HG02938 (cell line): ENCODE measurements at regions not wholly inside any gene's neighbourhood (a gene's known extent, or its start where the extent isn't known, plus 50 kb on each side); places are given as distances from the start of the nearest gene placed in this dataset.

Experiments
- ATAC-seq: cut with Tn5 transposase; IDR thresholded peaks from one replicate; pipeline ENCODE4 v1.9.1; 2021; ENCODE audit warnings: mild to moderate bottlenecking, moderate library complexity; ENCODE audit not compliant: unreplicated experiment

GRCh38 chr11:112835591-112836255 is 125.5 kb upstream of the NCAM1 start:
- no peak for ATAC-seq

GRCh38 chr11:112836256-112836602 is 125.0 kb upstream of the NCAM1 start:
- no peak for ATAC-seq

DNA sequence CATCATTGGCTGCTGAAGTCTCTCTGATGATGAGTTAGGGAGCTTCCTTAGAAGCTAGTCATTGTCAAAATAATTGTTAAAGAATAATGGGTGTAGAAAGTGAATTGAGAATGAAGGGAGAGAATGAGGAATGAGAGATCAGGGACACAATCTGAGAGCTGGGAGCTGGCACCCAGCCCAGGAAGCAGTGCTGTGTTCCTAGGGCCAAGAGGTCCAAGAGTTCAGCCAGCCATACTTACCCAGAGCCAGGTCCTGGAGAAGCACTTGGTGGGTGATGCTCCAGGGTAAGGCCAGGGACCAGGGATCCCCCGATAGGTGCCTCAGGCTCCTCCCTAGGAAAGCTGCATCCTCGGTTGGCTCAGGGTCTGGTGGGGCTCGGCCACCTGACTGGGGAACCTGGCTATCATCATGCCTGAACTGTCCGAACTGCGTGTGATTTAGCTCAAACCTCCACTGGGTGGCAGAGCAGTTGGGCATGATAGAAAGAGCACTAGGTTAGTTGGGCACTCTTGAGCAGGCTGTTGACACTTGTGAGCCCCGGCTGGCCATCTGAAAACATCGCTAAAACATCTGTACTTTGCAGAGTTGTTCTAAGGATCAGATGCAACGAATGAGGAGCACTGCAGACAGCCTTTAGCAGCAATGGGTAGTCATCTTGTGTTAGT is 123.9 kb upstream of the NCAM1 start:
- ATAC-seq = no peak

GRCh38 chr11:112839051-112839450 is 122.2 kb upstream of the NCAM1 start:
- no peak for ATAC-seq

DNA sequence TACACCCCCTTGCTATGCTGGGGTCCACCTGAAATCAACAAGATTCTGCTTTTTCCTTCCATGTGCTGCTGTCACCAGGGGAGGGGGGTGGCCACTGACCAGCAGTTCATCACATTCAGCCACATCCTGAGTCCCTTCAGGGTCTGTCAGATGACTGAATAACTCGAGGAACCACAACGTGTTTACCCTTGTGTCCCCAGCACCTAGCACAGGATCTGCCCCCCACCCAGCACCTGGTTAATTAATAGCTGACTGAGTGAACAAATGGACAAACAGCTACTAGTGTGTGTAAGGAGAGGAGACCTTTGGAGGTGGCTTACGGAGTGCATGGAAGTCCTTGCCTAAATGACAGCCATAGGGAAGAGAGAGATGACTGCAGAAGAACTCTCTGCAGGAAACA is 119.5 kb upstream of the NCAM1 start:
- no peak for ATAC-seq

- no peak for ATAC-seq
These were observed 119.1 kb upstream of the NCAM1 start for GRCh38 chr11:112842151-112842550.

GRCh38 chr11:112844517-112844916 is 116.7 kb upstream of the NCAM1 start:
- no peak for ATAC-seq

- no peak for ATAC-seq
These were observed 113.7 kb upstream of the NCAM1 start for GRCh38 chr11:112847568-112847967.

GRCh38 chr11:112852143-112852866 is 108.9 kb upstream of the NCAM1 start:
- no peak for ATAC-seq

DNA sequence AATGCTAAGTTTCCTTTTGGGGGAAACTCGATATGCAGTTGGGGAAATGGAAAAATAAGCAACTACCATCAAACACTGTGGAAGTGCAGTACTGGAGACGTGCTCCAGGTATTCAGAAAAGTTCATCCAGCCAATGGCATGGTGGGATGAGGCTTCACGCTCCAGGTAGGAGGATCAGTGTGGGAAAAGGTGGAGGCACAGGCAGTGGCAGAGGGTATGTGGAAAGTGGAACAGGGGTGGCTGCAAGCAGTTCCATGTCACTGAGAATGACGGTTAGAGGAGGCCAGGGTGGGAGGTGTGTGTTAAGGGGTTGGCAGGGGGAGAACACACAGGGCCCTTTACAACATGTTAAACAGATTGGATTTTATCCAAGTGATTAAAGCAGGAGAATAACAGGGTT is 105.1 kb upstream of the NCAM1 start:
- ATAC-seq = no peak

DNA sequence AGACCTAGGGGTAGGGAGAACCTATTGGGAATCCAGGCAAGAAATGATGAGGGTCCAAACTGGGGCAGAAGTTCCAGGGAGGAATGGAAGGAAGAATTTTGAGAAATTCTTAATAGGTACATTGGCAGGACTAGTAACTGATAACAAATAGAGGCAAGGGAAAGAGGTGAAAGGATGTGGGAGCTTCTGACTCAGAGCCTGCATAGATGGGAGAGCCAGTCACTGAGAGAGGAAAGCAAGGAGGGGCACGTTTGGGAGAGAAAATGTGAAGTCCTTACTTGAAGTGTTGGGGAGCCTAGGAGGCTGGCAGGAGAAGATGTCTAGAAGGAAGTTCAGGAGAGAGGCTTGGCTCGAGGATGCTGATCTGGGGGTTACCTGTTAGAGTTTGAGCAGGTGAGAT is 104.6 kb upstream of the NCAM1 start:
- no peak for ATAC-seq

GRCh38 chr11:112858289-112859023 is 102.8 kb upstream of the NCAM1 start:
- ATAC-seq = no peak

GRCh38 chr11:112859787-112860186 is 101.4 kb upstream of the NCAM1 start:
- ATAC-seq = no peak

DNA sequence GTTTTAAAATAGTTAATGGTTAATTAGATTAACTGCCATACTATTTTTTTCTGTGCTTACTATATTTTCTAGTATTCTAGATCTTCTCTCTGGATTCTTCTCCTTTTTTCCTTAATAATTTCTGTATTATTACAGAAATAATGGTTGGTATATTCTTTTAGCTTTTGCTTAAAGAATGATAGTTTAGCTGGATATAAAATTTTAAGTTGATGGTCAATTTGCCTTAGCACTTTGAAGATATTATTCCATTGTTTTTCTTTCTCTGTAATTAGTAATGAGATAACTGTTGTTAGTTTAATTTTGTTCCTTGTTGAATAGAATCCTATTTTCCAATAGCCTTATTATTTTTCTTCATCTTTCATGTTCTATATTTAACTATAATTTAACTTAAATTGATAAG is 99.9 kb upstream of the NCAM1 start:
- no peak for ATAC-seq

DNA sequence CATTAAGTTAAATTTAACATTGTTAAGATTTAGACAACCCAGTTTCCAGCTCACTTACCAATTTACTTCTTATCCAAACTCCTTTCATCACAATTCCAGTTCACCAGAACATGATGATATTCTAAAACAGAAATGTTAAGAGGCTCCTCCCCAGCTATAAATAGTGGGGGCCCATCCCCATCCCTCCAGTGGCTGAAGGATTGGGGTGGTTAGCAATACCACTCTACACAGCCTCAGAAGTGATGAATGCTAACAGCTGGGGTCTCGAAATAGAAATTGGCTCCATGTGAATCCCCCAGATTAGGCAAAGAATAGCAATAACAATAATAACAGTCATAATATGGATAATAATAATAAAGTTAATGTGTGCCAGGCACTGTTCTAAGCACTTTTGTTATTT is 97.9 kb upstream of the NCAM1 start:
- ATAC-seq = no peak

GRCh38 chr11:112864672-112865071 is 96.5 kb upstream of the NCAM1 start:
- ATAC-seq = no peak

GRCh38 chr11:112871909-112872500 is 89.2 kb upstream of the NCAM1 start:
- ATAC-seq = no peak

GRCh38 chr11:112874980-112875379 is 86.2 kb upstream of the NCAM1 start:
- no peak for ATAC-seq

DNA sequence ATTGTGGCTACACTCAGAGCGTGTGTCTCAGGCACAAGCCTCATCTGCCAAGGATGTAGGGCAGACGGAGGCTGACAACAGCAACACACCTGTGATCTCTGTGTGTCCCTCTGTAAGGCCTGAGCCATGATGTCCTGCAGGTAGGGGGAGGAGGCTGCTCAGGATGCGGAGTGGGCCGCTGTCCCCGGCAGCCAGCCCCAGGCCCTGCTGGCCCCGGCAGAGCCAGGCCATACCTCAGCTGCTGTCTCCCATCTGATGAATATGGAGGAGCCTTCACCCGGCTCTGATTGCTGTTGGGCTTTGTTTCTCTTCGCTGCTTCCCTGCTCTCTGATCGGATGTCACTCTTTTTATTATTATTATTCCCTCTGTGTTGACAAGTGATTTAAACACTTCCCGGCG is 83.6 kb upstream of the NCAM1 start:
- no peak for ATAC-seq

DNA sequence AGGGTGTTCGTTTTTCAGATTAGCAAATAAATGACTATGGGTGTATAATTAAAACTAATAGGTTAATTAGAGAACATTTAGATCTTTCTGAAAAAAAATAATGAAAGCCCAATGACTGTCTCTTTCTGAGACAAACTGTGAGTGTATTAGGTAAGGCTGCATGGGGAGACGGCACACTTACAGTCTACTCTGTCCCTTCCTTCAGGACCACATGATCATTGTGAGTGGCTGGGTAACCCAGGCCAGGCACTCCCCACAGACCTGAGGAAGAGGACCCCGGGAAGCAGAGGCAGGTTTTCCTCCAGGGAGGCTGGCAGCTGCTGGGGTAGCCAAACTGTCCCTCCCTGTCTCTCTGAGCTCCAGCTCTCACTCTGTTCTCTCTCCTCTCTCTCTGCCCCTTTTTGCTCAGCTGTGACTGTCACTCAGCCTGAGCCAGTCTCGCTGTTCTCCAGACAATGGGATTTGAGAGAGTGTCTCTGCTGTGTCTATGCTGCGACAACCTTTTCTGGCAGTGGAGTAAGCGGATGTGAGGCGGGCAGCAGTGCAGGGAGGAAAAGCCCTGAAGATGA is 83.1 kb upstream of the NCAM1 start:
- ATAC-seq = no peak

- no peak for ATAC-seq
These were observed 80.7 kb upstream of the NCAM1 start for GRCh38 chr11:112880495-112880894.
